MCF 10A (cell line): ENCODE measurements at regions not wholly inside any gene's neighbourhood (a gene's known extent, or its start where the extent isn't known, plus 50 kb on each side); places are given as distances from the start of the nearest gene placed in this dataset.

Experiments
- BruUV-seq: library from RNA; stranded (reverse); fragments of 400-500 nt; replicated peaks from 2 replicates; lab custom pipeline; 2021; lab: Mats Ljungman, UMichigan
- CTCF ChIA-PET: fragments of 300-600 bp; sonication (Branson Sonifier 250); formaldehyde crosslinking; extraction: SDS; loops from one replicate; lab custom pipeline; 2021; ENCODE audit warnings: antibody characterized with exemption, inconsistent platforms; lab: Yijun Ruan, JAX
- POLR2A ChIA-PET: fragments of 300-600, 350-650 bp; sonication (Branson Sonifier 250); formaldehyde crosslinking; extraction: SDS; loops from one replicate; lab custom pipeline; 2020; ENCODE audit warnings: antibody characterized with exemption, inconsistent platforms; lab: Yijun Ruan, JAX
- DNase-seq: peaks from one replicate; pipeline ENCODE4 v3.0.0-alpha.2; 2018; ENCODE audit not compliant: unreplicated experiment
- H3K27ac Mint-ChIP-seq: one replicate; pipeline ENCODE4 v1.8.0; 2022; ENCODE audit warnings: mild to moderate bottlenecking, low read depth, mixed read lengths; ENCODE audit not compliant: unreplicated experiment
- H3K27me3 Mint-ChIP-seq: one replicate; pipeline ENCODE4 v1.8.0; 2022; ENCODE audit warnings: mixed read lengths; ENCODE audit not compliant: insufficient read depth, unreplicated experiment
- H3K36me3 Mint-ChIP-seq: one replicate; pipeline ENCODE4 v1.8.0; 2022; ENCODE audit warnings: mild to moderate bottlenecking, moderate library complexity, mixed read lengths; ENCODE audit not compliant: insufficient read depth, unreplicated experiment
- H3K4me1 Mint-ChIP-seq: one replicate; pipeline ENCODE4 v1.8.0; 2022; ENCODE audit warnings: mixed read lengths; ENCODE audit not compliant: insufficient read depth, unreplicated experiment
- H3K4me3 Mint-ChIP-seq: one replicate; pipeline ENCODE4 v1.8.0; 2022; ENCODE audit warnings: mild to moderate bottlenecking, moderate library complexity, mixed read lengths; ENCODE audit not compliant: unreplicated experiment
- H3K9me3 Mint-ChIP-seq: one replicate; pipeline ENCODE4 v1.8.0; 2022; ENCODE audit warnings: mixed read lengths; ENCODE audit not compliant: unreplicated experiment
- intact Hi-C: fragments of 100-400 bp; cut with micrococcal nuclease; formaldehyde crosslinking; loops from 2 replicates; pipeline ENCODE4 v1.14.1; 2022
- TF ChIP-seq, protein P1 (sequence below): fragments of 200-600 bp; IDR thresholded peaks from one replicate; pipeline ENCODE4 v1.8.0; 2022; ENCODE audit warnings: antibody characterized with exemption, mild to moderate bottlenecking; ENCODE audit not compliant: unreplicated experiment

DNA sequence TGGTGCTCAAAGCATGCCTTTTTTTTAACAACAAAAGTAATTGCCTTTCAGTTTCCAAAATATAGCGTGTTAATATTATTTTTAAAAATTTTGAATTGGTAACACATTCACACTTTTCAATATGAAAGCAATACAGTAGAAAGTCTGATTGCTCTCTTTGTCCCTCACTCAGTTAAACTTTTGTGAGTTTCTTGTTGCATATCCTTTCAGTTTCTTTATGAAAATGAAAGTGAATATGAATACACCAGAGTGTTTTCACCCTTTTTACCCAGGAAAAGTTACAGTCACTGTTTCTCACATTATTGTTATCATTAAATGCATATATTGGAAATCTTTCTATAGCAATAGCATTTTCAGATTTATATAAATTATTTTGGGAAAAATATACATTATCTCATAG is 377.4 kb upstream of the CRIM1 start:
- no peak overlapping the region for H3K4me3 Mint-ChIP-seq
- no peaks in the 10 kb centered on the region for H3K36me3 Mint-ChIP-seq
- POLR2A ChIA-PET, result no interaction called here
- intact Hi-C loops, result no loop called here
- TF ChIP-seq, protein P1, sequence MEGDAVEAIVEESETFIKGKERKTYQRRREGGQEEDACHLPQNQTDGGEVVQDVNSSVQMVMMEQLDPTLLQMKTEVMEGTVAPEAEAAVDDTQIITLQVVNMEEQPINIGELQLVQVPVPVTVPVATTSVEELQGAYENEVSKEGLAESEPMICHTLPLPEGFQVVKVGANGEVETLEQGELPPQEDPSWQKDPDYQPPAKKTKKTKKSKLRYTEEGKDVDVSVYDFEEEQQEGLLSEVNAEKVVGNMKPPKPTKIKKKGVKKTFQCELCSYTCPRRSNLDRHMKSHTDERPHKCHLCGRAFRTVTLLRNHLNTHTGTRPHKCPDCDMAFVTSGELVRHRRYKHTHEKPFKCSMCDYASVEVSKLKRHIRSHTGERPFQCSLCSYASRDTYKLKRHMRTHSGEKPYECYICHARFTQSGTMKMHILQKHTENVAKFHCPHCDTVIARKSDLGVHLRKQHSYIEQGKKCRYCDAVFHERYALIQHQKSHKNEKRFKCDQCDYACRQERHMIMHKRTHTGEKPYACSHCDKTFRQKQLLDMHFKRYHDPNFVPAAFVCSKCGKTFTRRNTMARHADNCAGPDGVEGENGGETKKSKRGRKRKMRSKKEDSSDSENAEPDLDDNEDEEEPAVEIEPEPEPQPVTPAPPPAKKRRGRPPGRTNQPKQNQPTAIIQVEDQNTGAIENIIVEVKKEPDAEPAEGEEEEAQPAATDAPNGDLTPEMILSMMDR, result no peak
- no peak overlapping the region for H3K27ac Mint-ChIP-seq
- DNase-seq, result no peak
- CTCF ChIA-PET, result no interaction called here
- no TSS peak for BruUV-seq
- H3K9me3 Mint-ChIP-seq, result no peaks in the 10 kb centered on the region
- peaks cover 6% of the 10 kb centered on the region for H3K4me1 Mint-ChIP-seq
- H3K27me3 Mint-ChIP-seq, result peaks cover 54% of the 10 kb centered on the region

DNA sequence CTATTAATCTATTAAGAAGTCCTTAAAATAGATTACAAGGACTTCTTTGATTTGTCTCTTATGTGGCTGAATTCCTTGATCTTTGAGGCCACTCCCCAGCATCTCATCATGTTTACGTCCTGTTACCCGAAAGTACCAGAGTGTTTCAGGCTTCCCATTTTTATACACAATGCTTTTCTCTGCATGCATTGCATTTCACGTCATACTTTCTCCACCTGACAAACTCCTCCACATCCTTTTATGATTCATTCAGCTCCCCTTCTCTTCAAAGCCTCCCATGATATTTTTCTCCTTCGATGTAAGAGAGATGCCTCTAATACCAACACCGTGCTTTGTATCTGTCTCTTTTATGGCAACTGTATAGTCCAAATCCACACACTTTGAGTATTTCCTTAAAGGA is 379.0 kb upstream of the CRIM1 start:
- no TSS peak for BruUV-seq
- Mint-ChIP-seq H3K36me3 (no peaks in the 10 kb centered on the region), H3K9me3 (no peaks in the 10 kb centered on the region), H3K27ac (no peak overlapping the region), H3K4me1 (peaks cover 6% of the 10 kb centered on the region), H3K27me3 (peaks cover 48% of the 10 kb centered on the region), H3K4me3 (no peak overlapping the region)
- intact Hi-C loops, result no loop called here
- no peak for DNase-seq
- ChIA-PET POLR2A (no interaction called here), CTCF (interaction anchor here (0.6 kb wide), 1 partner anchor 27 kb away, joined by 3 read pairs; no protein-coding TSS in a partner anchor)
- TF ChIP-seq, protein P1, result no peak

DNA sequence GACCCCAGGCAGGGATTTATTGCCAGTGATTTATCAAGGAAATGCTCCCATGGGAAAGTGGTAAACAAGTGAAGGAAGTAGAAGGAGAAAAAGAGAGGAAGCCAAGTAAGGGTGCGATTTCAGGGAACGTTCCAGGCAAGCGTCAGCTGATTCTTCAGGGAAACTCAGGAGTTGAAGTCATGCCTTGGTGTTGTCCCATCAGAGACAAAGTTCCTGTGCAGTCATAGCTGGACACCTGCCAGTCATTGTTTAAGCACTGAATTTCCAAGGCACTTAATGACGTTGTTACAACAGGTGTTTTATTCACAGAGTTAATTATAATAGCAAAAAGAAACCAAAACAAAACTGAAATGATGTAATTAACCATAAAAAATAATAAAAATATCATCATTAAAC is 381.8 kb upstream of the CRIM1 start:
- Mint-ChIP-seq H3K4me1 (peaks cover 6% of the 10 kb centered on the region), H3K36me3 (no peaks in the 10 kb centered on the region), H3K4me3 (no peak overlapping the region), H3K9me3 (no peaks in the 10 kb centered on the region), H3K27ac (no peak overlapping the region), H3K27me3 (peaks cover 48% of the 10 kb centered on the region)
- intact Hi-C loops, result loop anchor here (5.0 kb wide), 1 partner anchor 699 kb away; no protein-coding TSS in a partner anchor
- ChIA-PET POLR2A (no interaction called here), CTCF (no interaction called here)
- DNase-seq, result peak; percentile 29
- TF ChIP-seq, protein P1, result no peak
- no TSS peak for BruUV-seq

DNA sequence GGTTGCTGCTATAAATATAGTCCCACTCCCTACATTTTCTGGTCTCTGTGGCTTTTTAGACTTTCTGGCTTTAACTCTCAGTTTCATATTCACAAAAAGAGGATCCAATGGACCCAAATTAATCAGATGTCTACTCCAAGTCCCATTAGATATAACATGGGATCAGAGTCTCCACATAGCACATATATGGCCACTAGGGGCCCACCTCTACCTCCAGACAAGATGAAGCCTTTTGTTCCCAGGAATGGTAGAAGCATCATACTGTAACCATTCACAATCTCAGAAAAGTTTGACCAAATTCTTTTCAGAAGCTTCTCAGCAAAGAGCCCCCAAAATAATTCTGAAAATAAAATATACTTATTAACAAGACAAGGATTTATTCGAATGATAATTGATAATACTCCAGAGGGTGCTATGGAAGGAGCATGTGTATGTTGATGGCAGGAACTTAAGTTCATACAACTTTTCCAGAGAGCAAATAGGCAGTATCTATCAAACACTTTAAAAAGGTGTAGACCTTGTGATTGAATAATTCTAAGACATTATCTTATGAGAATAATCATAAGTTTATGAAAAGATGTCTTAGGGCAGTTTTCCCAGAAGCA is 382.3 kb upstream of the CRIM1 start:
- H3K9me3 Mint-ChIP-seq, result no peaks in the 10 kb centered on the region
- TF ChIP-seq, protein P1, result peak; percentile 33
- peaks cover 6% of the 10 kb centered on the region for H3K4me1 Mint-ChIP-seq
- H3K27ac Mint-ChIP-seq, result no peak overlapping the region
- H3K36me3 Mint-ChIP-seq, result no peaks in the 10 kb centered on the region
- ChIA-PET POLR2A (no interaction called here), CTCF (no interaction called here)
- peak; percentile 51 for DNase-seq
- H3K4me3 Mint-ChIP-seq, result no peak overlapping the region
- BruUV-seq, result no TSS peak
- intact Hi-C loops, result loop anchor here (5.0 kb wide), 1 partner anchor 699 kb away; no protein-coding TSS in a partner anchor
- peaks cover 48% of the 10 kb centered on the region for H3K27me3 Mint-ChIP-seq
